Dermis blood vessel endothelial cell (primary cell): ENCODE measurements at regions not wholly inside any gene's neighbourhood (a gene's known extent, or its start where the extent isn't known, plus 50 kb on each side); places are given as distances from the start of the nearest gene placed in this dataset.

ENCODE experiments used
- DNase-seq: peaks from one replicate; pipeline ENCODE4 v3.0.0; 2010

GRCh38 chr17:12592941-12593340, 72.7 kb upstream of the MYOCD start:
- DNase-seq: no peak

- DNase-seq: no peak
Observed at GRCh38 chr17:12596961-12597360, 68.7 kb upstream of the MYOCD start.

GRCh38 chr17:12597895-12598294, 67.8 kb upstream of the MYOCD start:
- DNase-seq: no peak

GRCh38 chr17:12599186-12599920, 66.3 kb upstream of the MYOCD start:
- DNase-seq: no peak

GRCh38 chr17:12600349-12600748, 65.3 kb upstream of the MYOCD start:
- no peak for DNase-seq

- no peak for DNase-seq
Observed at GRCh38 chr17:12603566-12603965, 62.1 kb upstream of the MYOCD start.

GRCh38 chr17:12605222-12605621, 60.5 kb upstream of the MYOCD start:
- DNase-seq: no peak

GRCh38 chr17:12613566-12613965, 52.1 kb upstream of the MYOCD start:
- DNase-seq: no peak
